NCI-H2196 treated with DMSO at 0.1 percent for 48 hours (cell line): ENCODE measurements at regions not wholly inside any gene's neighbourhood (a gene's known extent, or its start where the extent isn't known, plus 50 kb on each side); places are given as distances from the start of the nearest gene placed in this dataset.
"Not testable (repeated sequence)": the region's sequence is repeated elsewhere in the genome, so short reads cannot be mapped to it uniquely, and the experiment has no call there.

Experiments used
- DNase-seq: peaks from one replicate; lab custom pipeline; 2025; ENCODE audit not compliant: unreplicated experiment; lab: John Stamatoyannopoulos, UW

GRCh38 chr13:30071969-30072817 lies 221.8 kb upstream of the UBL3 start:
- no peak for DNase-seq

DNA sequence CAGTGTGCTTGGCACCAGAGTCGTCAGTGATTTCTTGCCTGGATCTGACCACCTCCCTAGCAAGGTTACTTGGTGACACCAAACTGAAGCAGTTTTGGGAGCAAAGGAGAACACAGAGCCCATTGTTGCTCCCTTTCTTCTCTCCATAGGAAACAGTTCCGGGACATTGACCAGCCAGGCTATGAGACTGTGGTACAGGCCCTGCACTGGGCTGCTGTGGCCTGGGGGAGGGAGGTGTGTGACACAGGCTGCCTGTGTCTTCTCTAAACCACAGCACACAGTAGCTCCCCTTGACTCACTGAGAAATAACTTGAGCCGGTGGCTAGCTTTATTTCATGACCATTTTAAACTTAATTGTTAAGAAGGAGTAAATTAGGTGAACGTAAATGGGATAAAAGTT lies 214.8 kb upstream of the UBL3 start:
- no peak for DNase-seq

- DNase-seq: no peak
Observed at GRCh38 chr13:30063892-30064291, 213.5 kb upstream of the UBL3 start.

- DNase-seq: no peak
Observed at GRCh38 chr13:30061217-30061616, 210.8 kb upstream of the UBL3 start.

DNA sequence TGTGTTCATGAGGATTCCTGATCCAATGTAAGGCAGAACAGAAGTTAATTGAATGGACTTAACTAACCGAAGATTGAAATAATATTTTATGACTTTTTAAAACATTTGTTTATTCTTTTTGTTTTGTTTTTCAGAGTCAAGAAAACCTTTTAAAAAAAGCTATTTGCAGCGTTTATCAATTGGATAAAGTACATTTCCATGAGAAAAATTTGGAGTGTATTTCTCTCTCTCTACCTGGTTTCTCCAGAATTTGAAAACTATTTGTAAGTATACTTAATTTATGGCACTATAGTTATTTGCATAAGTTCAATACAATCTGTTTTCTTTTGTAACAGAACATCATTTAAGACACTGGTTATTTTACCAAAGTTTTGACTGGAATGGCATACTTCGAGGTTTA lies 208.0 kb upstream of the UBL3 start:
- DNase-seq: no peak

DNA sequence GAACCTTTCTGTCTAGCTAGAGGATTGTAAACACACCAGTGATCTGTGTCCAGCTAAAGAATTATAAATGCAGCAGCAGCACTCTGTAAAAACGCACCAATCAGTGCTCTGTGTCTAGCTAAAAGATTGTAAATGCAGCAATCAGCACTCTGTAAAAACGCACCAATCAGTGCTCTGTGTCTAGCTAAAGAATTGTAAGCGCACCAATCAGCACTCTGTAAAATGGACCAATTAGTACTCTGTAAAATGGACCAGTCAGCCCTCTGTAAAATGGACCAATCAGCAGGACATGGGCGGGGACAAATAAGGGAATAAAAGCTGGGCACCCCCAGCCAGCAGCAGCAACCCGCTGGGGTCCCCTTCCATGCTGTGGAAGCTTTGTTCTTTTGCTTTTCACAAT lies 204.1 kb upstream of the UBL3 start:
- DNase-seq: not testable (repeated sequence)

GRCh38 chr13:30053939-30054338 lies 203.5 kb upstream of the UBL3 start:
- DNase-seq: no peak

GRCh38 chr13:30052120-30052519 lies 201.7 kb upstream of the UBL3 start:
- no peak for DNase-seq

DNA sequence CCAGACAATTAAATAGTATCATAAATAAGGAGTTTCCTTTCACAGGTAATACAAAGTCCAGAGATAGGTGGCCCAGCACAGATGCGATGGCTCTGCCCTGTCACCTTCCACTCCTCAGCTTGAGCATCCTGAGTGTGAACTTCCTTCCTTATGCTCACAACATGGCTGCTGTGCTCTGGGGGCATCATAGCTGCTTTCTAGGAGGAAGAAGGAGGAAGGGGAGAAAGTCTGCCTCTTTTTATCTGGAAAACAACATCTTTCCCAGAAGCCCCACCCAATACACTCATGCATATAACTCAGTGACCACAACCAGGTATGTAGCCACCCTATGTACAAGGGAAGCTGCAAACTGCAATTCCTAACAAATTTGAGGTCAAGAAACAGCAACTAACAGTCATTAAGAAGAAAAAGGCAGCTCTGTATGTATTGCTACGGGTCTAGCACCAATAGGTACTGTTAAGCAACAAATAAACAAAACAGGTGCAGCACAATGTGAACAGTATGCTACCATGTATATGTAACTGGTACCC lies 201.2 kb upstream of the UBL3 start:
- no peak for DNase-seq

- DNase-seq: no peak
Observed at GRCh38 chr13:30049692-30050091, 199.3 kb upstream of the UBL3 start.

GRCh38 chr13:30047154-30047874 lies 196.9 kb upstream of the UBL3 start:
- DNase-seq: no peak

DNA sequence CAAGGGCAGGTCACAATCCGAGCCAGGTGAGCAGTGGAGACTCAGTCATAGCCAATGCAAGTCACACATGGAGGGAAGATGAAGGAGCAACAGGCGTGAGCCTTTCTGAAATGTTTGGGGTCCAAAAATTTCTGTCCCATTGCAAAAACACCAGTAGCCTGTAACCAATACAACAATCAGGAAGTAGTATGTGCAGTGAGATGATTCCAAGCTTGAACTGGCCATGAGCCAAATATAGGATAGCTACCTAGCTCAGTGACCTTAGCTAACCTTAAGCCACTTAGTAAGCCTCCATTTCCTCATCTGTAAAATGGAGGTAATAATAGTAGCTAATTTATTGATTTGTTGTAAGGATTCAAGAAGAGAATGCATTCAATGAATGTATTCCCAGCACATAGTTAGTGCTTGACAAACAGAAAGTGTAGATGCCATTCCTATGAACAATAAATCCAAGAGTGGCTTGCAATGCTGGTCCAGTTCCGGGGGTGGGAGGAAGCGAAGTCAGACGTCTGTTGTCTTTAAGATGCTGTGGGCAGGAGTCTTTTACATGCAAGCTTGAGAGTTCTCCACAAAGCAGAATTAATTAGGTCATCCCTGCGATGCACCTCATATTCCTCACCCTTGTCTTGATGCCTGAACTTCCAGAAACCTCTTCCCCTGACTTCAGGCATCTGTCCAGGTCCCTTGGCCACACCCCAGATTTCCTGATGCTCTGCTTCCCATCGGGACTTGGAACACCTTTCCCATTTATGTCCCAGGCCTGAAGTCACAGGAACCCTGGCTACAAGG lies 195.7 kb upstream of the UBL3 start:
- no peak for DNase-seq

GRCh38 chr13:30044932-30045331 lies 194.5 kb upstream of the UBL3 start:
- DNase-seq: no peak

- DNase-seq: no peak
Observed at GRCh38 chr13:30043631-30043925, 193.2 kb upstream of the UBL3 start.

- DNase-seq: no peak
Observed at GRCh38 chr13:30042891-30043630, 192.6 kb upstream of the UBL3 start.

- DNase-seq: no peak
Observed at GRCh38 chr13:30042272-30042671, 191.9 kb upstream of the UBL3 start.

DNA sequence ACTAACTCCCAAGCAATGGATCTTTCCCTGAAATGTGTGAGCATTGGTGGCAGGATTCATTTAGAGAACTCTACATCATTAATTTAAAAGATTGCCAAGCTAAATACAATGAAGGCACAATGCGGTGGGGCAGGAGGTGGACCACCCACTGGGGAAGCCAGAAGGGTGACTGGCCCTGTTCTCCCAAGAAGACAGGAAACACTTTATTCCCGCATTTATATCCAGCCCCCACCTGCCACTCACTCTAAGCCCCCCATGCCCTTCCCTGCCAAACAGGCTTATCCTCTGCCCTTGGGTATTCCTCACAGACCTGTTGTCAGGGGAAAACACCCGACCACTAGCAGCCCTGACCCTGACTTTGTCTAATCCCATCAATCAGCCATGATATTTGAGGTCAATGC lies 189.1 kb upstream of the UBL3 start:
- DNase-seq: no peak

DNA sequence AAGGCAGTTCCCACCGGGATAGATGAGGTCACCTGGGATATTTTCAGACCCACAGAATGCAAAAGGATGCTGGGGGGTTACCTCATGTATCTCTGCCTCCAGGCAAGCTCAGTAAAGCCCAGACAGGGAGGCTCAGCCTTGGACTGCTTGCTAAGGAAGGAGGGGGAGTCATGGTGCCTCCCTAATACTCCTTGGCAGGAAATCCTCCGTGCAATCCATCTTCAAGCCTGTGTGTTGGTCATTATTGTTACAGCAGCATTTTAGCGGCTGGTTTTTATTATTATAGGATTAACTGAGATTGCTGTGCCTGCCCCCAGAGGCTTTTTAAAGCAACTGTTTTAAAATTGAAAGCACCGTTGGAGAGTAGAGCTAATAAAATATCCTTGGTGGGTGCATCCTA lies 188.5 kb upstream of the UBL3 start:
- DNase-seq: no peak

DNA sequence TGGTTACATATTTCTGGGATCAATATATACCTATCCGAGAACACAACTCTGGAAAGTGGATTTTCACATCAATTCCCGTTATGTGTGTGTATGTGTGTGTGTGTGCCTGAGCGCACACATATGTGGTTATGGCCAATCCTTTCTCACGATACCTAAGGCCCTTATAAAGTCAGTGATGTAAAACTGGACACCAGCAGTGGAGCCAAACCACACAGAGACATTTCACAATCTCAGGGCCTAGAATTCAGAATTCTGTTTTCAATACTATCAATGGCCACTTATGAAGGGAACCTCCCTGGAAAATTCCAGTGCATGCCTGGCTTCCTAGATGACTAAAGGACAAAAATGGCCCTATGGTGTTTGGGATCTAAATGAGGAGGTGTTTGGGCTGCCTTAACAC lies 187.3 kb upstream of the UBL3 start:
- DNase-seq: no peak

DNA sequence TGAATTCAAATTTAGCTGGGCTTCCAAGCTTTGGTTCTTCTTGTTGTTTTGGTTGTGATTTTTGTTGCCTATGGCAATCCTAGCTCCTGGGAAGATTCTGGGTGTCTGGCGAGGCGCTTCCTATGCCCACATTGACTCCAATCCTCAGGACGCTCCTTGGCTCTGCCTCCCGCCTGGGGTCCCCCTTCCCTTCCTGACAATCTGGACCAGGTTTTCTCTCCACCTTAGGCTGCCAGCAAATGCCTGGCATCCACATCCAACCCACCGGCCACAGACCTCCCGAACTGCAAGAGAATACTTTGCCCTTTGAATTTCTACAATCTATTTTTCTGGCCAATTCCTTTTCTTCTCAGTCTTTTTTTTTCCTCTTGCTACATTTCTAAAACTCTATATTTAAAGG lies 186.9 kb upstream of the UBL3 start:
- DNase-seq: no peak

GRCh38 chr13:30034458-30034795 lies 184.0 kb upstream of the UBL3 start:
- no peak for DNase-seq
